ENCODE measurements at regions not wholly inside any gene's neighbourhood (a gene's known extent, or its start where the extent isn't known, plus 50 kb on each side); places are given as distances from the start of the nearest gene placed in this dataset.
"Not testable (repeated sequence)": the region's sequence is repeated elsewhere in the genome, so short reads cannot be mapped to it uniquely, and the experiment has no call there.

- DNase-seq, result no peak
These were observed 111.0 kb upstream of the SLIT3 start for GRCh38 chr5:169411786-169412430.

GRCh38 chr5:169410996-169411783 is 110.3 kb upstream of the SLIT3 start:
- no peak for DNase-seq

GRCh38 chr5:169408731-169409130 is 107.8 kb upstream of the SLIT3 start:
- no peak for DNase-seq

GRCh38 chr5:169408171-169408570 is 107.2 kb upstream of the SLIT3 start:
- no peak for DNase-seq

GRCh38 chr5:169404223-169404622 is 103.3 kb upstream of the SLIT3 start:
- DNase-seq, result no peak

GRCh38 chr5:169398515-169398914 is 97.6 kb upstream of the SLIT3 start:
- no peak for DNase-seq

- no peak for DNase-seq
These were observed 94.2 kb upstream of the SLIT3 start for GRCh38 chr5:169395136-169395535.

- DNase-seq, result no peak
These were observed 93.4 kb upstream of the SLIT3 start for GRCh38 chr5:169394371-169394770.

- DNase-seq, result no peak
These were observed 93.0 kb upstream of the SLIT3 start for GRCh38 chr5:169393907-169394306.

GRCh38 chr5:169390265-169390664 is 89.3 kb upstream of the SLIT3 start:
- no peak for DNase-seq

GRCh38 chr5:169389318-169389717 is 88.4 kb upstream of the SLIT3 start:
- no peak for DNase-seq

GRCh38 chr5:169385636-169386035 is 84.7 kb upstream of the SLIT3 start:
- no peak for DNase-seq

GRCh38 chr5:169384661-169385060 is 83.7 kb upstream of the SLIT3 start:
- DNase-seq, result no peak

GRCh38 chr5:169374761-169375160 is 73.8 kb upstream of the SLIT3 start:
- no peak for DNase-seq

GRCh38 chr5:169374111-169374510 is 73.2 kb upstream of the SLIT3 start:
- DNase-seq, result no peak

- not testable (repeated sequence) for DNase-seq
These were observed 70.9 kb upstream of the SLIT3 start for GRCh38 chr5:169371801-169372200.

GRCh38 chr5:169369130-169369529 is 68.2 kb upstream of the SLIT3 start:
- DNase-seq, result no peak

GRCh38 chr5:169367861-169368260 is 66.9 kb upstream of the SLIT3 start:
- DNase-seq, result no peak

GRCh38 chr5:169357291-169357690 is 56.4 kb upstream of the SLIT3 start:
- no peak for DNase-seq

- DNase-seq, result no peak
These were observed 55.9 kb upstream of the SLIT3 start for GRCh38 chr5:169356811-169357210.

GRCh38 chr5:169356181-169356580 is 55.2 kb upstream of the SLIT3 start:
- no peak for DNase-seq

GRCh38 chr5:169354921-169355320 is 54.0 kb upstream of the SLIT3 start:
- no peak for DNase-seq

- no peak for DNase-seq
These were observed 53.3 kb upstream of the SLIT3 start for GRCh38 chr5:169354263-169354662.

GRCh38 chr5:169352901-169353300 is 52.0 kb upstream of the SLIT3 start:
- DNase-seq, result no peak
